NCI-H1092 (cell line): ENCODE measurements at regions not wholly inside any gene's neighbourhood (a gene's known extent, or its start where the extent isn't known, plus 50 kb on each side); places are given as distances from the start of the nearest gene placed in this dataset.

Experiments used
- DNase-seq: peaks from one replicate; lab custom pipeline; 2025; lab: John Stamatoyannopoulos, UW

GRCh38 chr2:198706476-198707082 lies 751.2 kb downstream of the SATB2 start:
- DNase-seq, result no peak

GRCh38 chr2:198703281-198703680 lies 754.5 kb downstream of the SATB2 start:
- DNase-seq, result no peak

- DNase-seq, result no peak
These were observed 754.9 kb downstream of the SATB2 start for GRCh38 chr2:198702796-198703195.

- no peak for DNase-seq
These were observed 756.3 kb downstream of the SATB2 start for GRCh38 chr2:198701481-198701880.

DNA sequence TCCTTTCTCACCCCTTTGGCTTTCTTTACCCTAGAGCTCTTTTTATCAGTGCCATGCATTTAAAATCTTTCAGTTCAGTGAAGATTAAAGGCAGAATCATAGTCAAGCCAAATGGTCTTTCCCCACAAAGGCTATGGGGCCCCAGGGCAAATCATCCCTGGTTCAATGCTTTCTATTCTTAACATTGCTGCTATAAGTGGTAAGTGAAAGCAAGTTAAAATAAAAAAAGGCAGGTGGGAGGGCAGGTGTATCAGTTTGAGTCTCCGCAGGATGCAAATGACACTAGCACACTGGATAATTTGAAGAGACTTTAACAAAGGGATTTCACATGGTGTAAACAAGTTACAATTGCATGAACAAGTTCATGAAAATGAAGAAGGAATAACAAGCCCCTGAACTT lies 757.4 kb downstream of the SATB2 start:
- no peak for DNase-seq

GRCh38 chr2:198698230-198698629 lies 759.5 kb downstream of the SATB2 start:
- no peak for DNase-seq

GRCh38 chr2:198697794-198698193 lies 759.9 kb downstream of the SATB2 start:
- no peak for DNase-seq

DNA sequence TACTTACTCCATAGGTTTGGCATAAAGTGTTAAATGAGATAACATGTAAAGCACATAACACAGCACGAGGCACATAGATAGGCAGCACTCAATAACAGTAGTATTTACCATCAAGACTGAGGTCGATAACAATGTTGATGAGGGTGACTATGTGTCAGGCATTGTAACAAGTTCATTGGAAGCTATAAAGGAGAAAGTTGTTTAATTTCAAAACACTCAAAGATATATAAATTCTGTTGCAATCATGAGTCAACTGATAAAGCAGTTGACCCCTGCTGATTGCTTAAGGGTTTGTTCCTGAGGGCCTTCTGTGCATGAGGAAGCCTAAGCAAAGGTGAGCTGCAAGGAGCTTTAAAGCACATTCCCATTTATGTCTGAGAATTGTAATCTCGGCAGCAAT lies 760.5 kb downstream of the SATB2 start:
- no peak for DNase-seq

DNA sequence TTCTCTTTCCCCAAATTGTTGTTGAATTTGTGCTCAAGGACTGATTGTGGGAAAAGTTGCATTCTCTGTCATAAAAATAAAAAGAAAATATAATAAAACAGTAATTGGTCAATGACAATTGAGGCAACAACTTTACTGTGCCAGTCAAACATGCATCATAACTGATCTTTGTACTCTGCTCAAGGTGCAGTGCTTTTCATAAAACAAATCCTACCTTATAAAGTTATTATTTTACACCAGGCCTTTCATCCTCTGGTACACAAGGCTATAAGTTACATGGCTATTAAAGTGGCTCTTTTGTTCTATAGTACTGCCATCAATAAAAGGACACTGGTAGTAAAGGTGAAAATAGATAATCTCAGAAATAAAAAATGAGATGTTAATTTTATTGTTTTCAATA lies 761.9 kb downstream of the SATB2 start:
- no peak for DNase-seq

DNA sequence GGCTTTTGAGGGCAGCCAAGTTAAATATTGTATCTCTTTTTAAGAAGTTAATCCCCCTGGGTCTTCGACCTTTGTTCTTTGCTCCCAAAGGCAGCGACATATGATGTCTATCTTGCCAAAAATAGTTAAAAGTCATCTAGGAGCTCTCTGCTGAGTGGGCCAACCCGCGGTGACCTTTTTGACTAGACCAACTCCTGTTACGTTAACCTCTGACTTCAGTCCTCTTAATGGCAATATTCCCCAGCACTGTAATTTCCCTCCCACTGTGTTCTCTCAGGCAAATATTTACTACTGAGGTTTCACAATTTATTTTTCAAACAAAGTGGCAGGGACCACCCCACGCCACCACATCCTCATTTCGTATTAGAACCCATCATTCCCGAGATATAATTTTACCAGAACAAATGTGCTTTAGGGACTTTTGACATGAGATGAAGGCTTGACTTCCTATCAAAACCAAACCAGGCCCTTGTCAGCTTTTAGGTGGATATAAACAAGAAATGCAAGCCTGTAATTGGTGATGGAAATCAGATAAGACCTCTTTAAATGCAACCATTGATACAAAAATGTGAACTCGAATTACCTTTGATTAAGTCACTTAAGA lies 764.7 kb downstream of the SATB2 start:
- no peak for DNase-seq

- DNase-seq, result no peak
These were observed 766.5 kb downstream of the SATB2 start for GRCh38 chr2:198691236-198691635.

GRCh38 chr2:198664321-198664720 lies 793.4 kb downstream of the SATB2 start:
- no peak for DNase-seq

GRCh38 chr2:198662905-198663304 lies 794.8 kb downstream of the SATB2 start:
- no peak for DNase-seq

DNA sequence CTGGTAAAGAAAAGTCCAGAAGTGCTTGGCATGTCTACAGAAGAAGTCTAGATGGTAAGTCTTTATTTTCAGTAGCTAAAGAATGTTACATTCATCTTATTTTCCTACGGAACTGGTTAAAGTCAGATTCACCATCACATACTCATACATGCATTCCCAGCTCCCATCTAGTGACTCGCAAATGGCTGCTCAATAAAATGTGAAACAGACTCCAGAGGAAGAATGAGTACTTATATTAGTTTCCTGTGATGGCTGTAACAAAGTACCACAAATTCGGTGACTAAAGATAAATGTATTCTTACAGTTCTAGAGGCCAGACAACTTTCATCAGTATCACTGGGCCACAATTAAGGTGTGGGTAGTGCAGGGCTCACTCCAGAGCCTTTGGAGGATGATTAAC lies 797.2 kb downstream of the SATB2 start:
- no peak for DNase-seq

- no peak for DNase-seq
These were observed 798.5 kb downstream of the SATB2 start for GRCh38 chr2:198659096-198659870.

- peak; percentile 8 for DNase-seq
These were observed 800.1 kb downstream of the SATB2 start for GRCh38 chr2:198657512-198658121.

GRCh38 chr2:198656869-198657268 lies 800.9 kb downstream of the SATB2 start:
- no peak for DNase-seq

GRCh38 chr2:198654646-198655045 lies 803.1 kb downstream of the SATB2 start:
- DNase-seq, result no peak

GRCh38 chr2:198653311-198653710 lies 804.4 kb downstream of the SATB2 start:
- no peak for DNase-seq

DNA sequence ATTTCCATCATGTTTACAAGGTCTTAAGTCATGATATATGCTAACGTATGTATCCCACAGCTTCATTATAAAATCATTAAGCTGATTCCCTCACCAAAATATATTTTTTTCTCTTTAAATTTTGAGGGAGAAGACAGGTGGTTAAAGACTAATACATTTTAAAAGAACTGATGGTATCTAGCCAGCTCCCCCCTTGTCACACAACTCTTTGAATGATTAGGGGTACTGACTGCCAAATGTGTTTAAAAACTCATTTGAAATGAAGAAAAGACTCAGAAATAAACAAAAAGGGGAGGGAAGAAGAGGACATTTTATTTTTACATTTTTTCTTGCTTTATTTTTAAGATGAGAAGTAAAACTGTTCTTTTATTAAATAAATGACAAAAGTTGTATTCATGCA lies 805.3 kb downstream of the SATB2 start:
- DNase-seq, result no peak

DNA sequence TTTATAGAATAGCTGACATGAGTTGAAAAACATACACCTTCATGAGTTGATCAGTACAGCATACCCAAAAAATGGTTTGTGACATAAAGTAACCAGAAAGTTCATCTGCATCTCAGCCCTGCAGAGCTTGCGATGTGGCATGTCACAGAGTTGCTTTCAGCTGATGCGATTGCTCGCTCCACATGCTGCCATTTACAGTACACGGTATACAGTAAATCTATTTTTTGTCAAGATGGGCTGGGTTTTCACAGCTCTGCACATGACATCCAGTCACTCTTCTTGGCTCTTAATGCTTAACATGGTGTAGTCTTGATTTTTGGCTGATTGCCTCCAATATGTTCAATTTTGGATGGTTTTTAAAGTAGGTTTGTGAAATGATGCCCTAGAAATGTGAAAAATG lies 811.9 kb downstream of the SATB2 start:
- DNase-seq, result no peak

GRCh38 chr2:198641161-198641560 lies 816.6 kb downstream of the SATB2 start:
- DNase-seq, result no peak

DNA sequence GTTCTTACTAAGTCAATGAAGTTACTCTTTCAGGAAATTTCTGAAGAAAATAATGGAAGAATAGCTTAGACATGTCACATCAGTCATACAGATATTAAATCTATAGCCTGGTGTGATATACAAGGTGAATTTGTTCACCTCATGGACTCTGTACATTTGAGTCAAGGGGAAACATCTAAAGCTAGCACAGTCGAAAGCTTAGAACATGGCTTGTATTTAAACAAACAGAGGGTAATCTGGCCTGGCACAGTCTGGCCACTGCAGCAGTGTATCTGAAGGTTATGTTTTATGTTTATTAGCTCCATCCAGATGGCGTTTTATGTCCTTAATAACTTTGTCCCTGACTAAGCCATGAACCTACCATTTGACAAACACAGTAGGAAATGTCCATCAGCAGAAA lies 817.3 kb downstream of the SATB2 start:
- DNase-seq, result no peak
